ENCODE measurements at regions not wholly inside any gene's neighbourhood (a gene's known extent, or its start where the extent isn't known, plus 50 kb on each side); places are given as distances from the start of the nearest gene placed in this dataset.
"Not testable (repeated sequence)": the region's sequence is repeated elsewhere in the genome, so short reads cannot be mapped to it uniquely, and the experiment has no call there.

GRCh38 chr10:64360240-64360639 lies 839.0 kb downstream of the REEP3 start:
- not testable (repeated sequence) for H3K4me3 Mint-ChIP-seq; H3K27me3 Mint-ChIP-seq; DNase-seq (ENCODE audit: low spot score in 2 of 2); H3K36me3 Mint-ChIP-seq; H3K9me3 Mint-ChIP-seq; ATAC-seq (ENCODE audit: low read depth); H3K4me1 Mint-ChIP-seq; H3K27ac Mint-ChIP-seq

GRCh38 chr10:64363687-64364086 lies 842.5 kb downstream of the REEP3 start:
- peaks cover 4% of the 10 kb centered on the region for H3K9me3 Mint-ChIP-seq
- H3K4me3 Mint-ChIP-seq, result no peak overlapping the region
- DNase-seq (ENCODE audit: low spot score in 2 of 2) (no peak), ATAC-seq (ENCODE audit: low read depth) (no peak)
- H3K36me3 Mint-ChIP-seq, result no peaks in the 10 kb centered on the region
- H3K27ac Mint-ChIP-seq, result no peak overlapping the region
- no peaks in the 10 kb centered on the region for H3K27me3 Mint-ChIP-seq
- no peaks in the 10 kb centered on the region for H3K4me1 Mint-ChIP-seq

GRCh38 chr10:64365663-64366062 lies 844.5 kb downstream of the REEP3 start:
- DNase-seq (ENCODE audit: low spot score in 2 of 2) (no peak), ATAC-seq (ENCODE audit: low read depth) (no peak)
- H3K9me3 Mint-ChIP-seq, result peaks cover 2% of the 10 kb centered on the region
- H3K36me3 Mint-ChIP-seq, result no peaks in the 10 kb centered on the region
- H3K27ac Mint-ChIP-seq, result no peak overlapping the region
- H3K4me1 Mint-ChIP-seq, result no peaks in the 10 kb centered on the region
- H3K4me3 Mint-ChIP-seq, result no peak overlapping the region
- H3K27me3 Mint-ChIP-seq, result no peaks in the 10 kb centered on the region

GRCh38 chr10:64368298-64368697 lies 847.1 kb downstream of the REEP3 start:
- Mint-ChIP-seq H3K36me3 (no peaks in the 10 kb centered on the region), H3K27ac (no peak overlapping the region), H3K9me3 (no peaks in the 10 kb centered on the region), H3K27me3 (no peaks in the 10 kb centered on the region), H3K4me3 (no peak overlapping the region), H3K4me1 (no peaks in the 10 kb centered on the region)
- ATAC-seq (ENCODE audit: low read depth), result no peak
- no peak for DNase-seq (ENCODE audit: low spot score in 2 of 2)

GRCh38 chr10:64369885-64370773 lies 848.9 kb downstream of the REEP3 start:
- no peaks in the 10 kb centered on the region for H3K27me3 Mint-ChIP-seq
- DNase-seq (ENCODE audit: low spot score in 2 of 2) (no peak), ATAC-seq (ENCODE audit: low read depth) (no peak)
- no peak overlapping the region for H3K27ac Mint-ChIP-seq
- no peaks in the 10 kb centered on the region for H3K36me3 Mint-ChIP-seq
- H3K9me3 Mint-ChIP-seq, result peaks cover 3% of the 10 kb centered on the region
- no peaks in the 10 kb centered on the region for H3K4me1 Mint-ChIP-seq
- H3K4me3 Mint-ChIP-seq, result no peak overlapping the region

- no peak for ATAC-seq (ENCODE audit: low read depth)
- no peaks in the 10 kb centered on the region for H3K27me3 Mint-ChIP-seq
- peaks cover 3% of the 10 kb centered on the region for H3K9me3 Mint-ChIP-seq
- DNase-seq (ENCODE audit: low spot score in 2 of 2), result no peak
- H3K36me3 Mint-ChIP-seq, result no peaks in the 10 kb centered on the region
- H3K4me1 Mint-ChIP-seq, result no peaks in the 10 kb centered on the region
- no peak overlapping the region for H3K27ac Mint-ChIP-seq
- no peak overlapping the region for H3K4me3 Mint-ChIP-seq
These were observed 853.1 kb downstream of the REEP3 start for GRCh38 chr10:64374346-64374745.

GRCh38 chr10:64376167-64376566 lies 855.0 kb downstream of the REEP3 start:
- no peak overlapping the region for H3K4me3 Mint-ChIP-seq
- ATAC-seq (ENCODE audit: low read depth) (no peak), DNase-seq (ENCODE audit: low spot score in 2 of 2) (no peak)
- no peak overlapping the region for H3K27ac Mint-ChIP-seq
- H3K9me3 Mint-ChIP-seq, result peaks cover 3% of the 10 kb centered on the region
- no peaks in the 10 kb centered on the region for H3K4me1 Mint-ChIP-seq
- H3K27me3 Mint-ChIP-seq, result no peaks in the 10 kb centered on the region
- H3K36me3 Mint-ChIP-seq, result no peaks in the 10 kb centered on the region

GRCh38 chr10:64379898-64380297 lies 858.7 kb downstream of the REEP3 start:
- DNase-seq (ENCODE audit: low spot score in 2 of 2) (no peak), ATAC-seq (ENCODE audit: low read depth) (no peak)
- Mint-ChIP-seq H3K9me3 (no peaks in the 10 kb centered on the region), H3K27ac (no peak overlapping the region), H3K36me3 (no peaks in the 10 kb centered on the region), H3K4me3 (no peak overlapping the region), H3K4me1 (no peaks in the 10 kb centered on the region), H3K27me3 (no peaks in the 10 kb centered on the region)

GRCh38 chr10:64385355-64385754 lies 864.2 kb downstream of the REEP3 start:
- H3K27ac Mint-ChIP-seq, result no peak overlapping the region
- H3K27me3 Mint-ChIP-seq, result no peaks in the 10 kb centered on the region
- no peaks in the 10 kb centered on the region for H3K4me1 Mint-ChIP-seq
- no peak for ATAC-seq (ENCODE audit: low read depth)
- H3K36me3 Mint-ChIP-seq, result no peaks in the 10 kb centered on the region
- peaks cover 4% of the 10 kb centered on the region for H3K9me3 Mint-ChIP-seq
- no peak for DNase-seq (ENCODE audit: low spot score in 2 of 2)
- H3K4me3 Mint-ChIP-seq, result no peak overlapping the region

GRCh38 chr10:64394744-64395143 lies 873.5 kb downstream of the REEP3 start:
- Mint-ChIP-seq H3K9me3 (peaks cover 4% of the 10 kb centered on the region), H3K36me3 (no peaks in the 10 kb centered on the region), H3K27me3 (no peaks in the 10 kb centered on the region), H3K4me3 (no peak overlapping the region), H3K4me1 (no peaks in the 10 kb centered on the region), H3K27ac (no peak overlapping the region)
- no peak for DNase-seq (ENCODE audit: low spot score in 2 of 2)
- no peak for ATAC-seq (ENCODE audit: low read depth)

- Mint-ChIP-seq H3K36me3 (no peaks in the 10 kb centered on the region), H3K27ac (no peak overlapping the region), H3K4me1 (no peaks in the 10 kb centered on the region), H3K27me3 (no peaks in the 10 kb centered on the region), H3K9me3 (peaks cover 6% of the 10 kb centered on the region), H3K4me3 (no peak overlapping the region)
- DNase-seq (ENCODE audit: low spot score in 2 of 2) (no peak), ATAC-seq (ENCODE audit: low read depth) (no peak)
These were observed 875.0 kb downstream of the REEP3 start for GRCh38 chr10:64396105-64396708.

GRCh38 chr10:64397125-64397524 lies 875.9 kb downstream of the REEP3 start:
- Mint-ChIP-seq H3K9me3 (peaks cover 7% of the 10 kb centered on the region), H3K4me3 (no peak overlapping the region)
- DNase-seq (ENCODE audit: low spot score in 2 of 2), result no peak

GRCh38 chr10:64408391-64409183 lies 887.4 kb downstream of the REEP3 start:
- Mint-ChIP-seq H3K27ac (no peak overlapping the region), H3K36me3 (no peaks in the 10 kb centered on the region), H3K9me3 (peaks cover 2% of the 10 kb centered on the region), H3K27me3 (no peaks in the 10 kb centered on the region), H3K4me1 (no peaks in the 10 kb centered on the region), H3K4me3 (no peak overlapping the region)
- ATAC-seq (ENCODE audit: low read depth) (no peak), DNase-seq (ENCODE audit: low spot score in 2 of 2) (no peak)

More at GRCh38 chr10:64397125-64397524, 875.9 kb downstream of the REEP3 start:
- no peaks in the 10 kb centered on the region for H3K4me1 Mint-ChIP-seq
- H3K27me3 Mint-ChIP-seq, result no peaks in the 10 kb centered on the region
- no peaks in the 10 kb centered on the region for H3K36me3 Mint-ChIP-seq
- no peak overlapping the region for H3K27ac Mint-ChIP-seq
- ATAC-seq (ENCODE audit: low read depth), result no peak

- ATAC-seq (ENCODE audit: low read depth), result no peak
- H3K9me3 Mint-ChIP-seq, result peaks cover 2% of the 10 kb centered on the region
- no peaks in the 10 kb centered on the region for H3K27me3 Mint-ChIP-seq
- H3K27ac Mint-ChIP-seq, result no peak overlapping the region
- no peak overlapping the region for H3K4me3 Mint-ChIP-seq
- no peak for DNase-seq (ENCODE audit: low spot score in 2 of 2)
- H3K36me3 Mint-ChIP-seq, result no peaks in the 10 kb centered on the region
- no peaks in the 10 kb centered on the region for H3K4me1 Mint-ChIP-seq
These were observed 888.1 kb downstream of the REEP3 start for GRCh38 chr10:64409349-64409748.
